BLaER1 treated with 17β-estradiol and CSF1 and Interleukin-3, amounts not matched to agents 10 nM and 100 nM (cell line): ENCODE measurements at regions not wholly inside any gene's neighbourhood (a gene's known extent, or its start where the extent isn't known, plus 50 kb on each side); places are given as distances from the start of the nearest gene placed in this dataset.

Experiments
- H3K27ac ChIP-seq, 11 experiments: shearing (Covaris generic); formaldehyde crosslinking; 2 replicates each; pipeline ENCODE4 v1.8.1; 2022
- H3K27me3 ChIP-seq, 11 experiments: shearing (Covaris generic); formaldehyde crosslinking; 2 replicates each; pipeline ENCODE4 v1.8.1; 2022
- H3K36me3 ChIP-seq, 11 experiments: shearing (Covaris generic); formaldehyde crosslinking; 2 replicates each; pipeline ENCODE4 v1.8.1; 2022
- H3K4me1 ChIP-seq, 10 experiments: shearing (Covaris generic); formaldehyde crosslinking; 2 replicates each; pipeline ENCODE4 v1.8.1; 2022
- H3K4me2 ChIP-seq, 11 experiments: shearing (Covaris generic); formaldehyde crosslinking; 2 replicates each; pipeline ENCODE4 v1.8.1; 2022
- H3K4me3 ChIP-seq, 10 experiments: shearing (Covaris generic); formaldehyde crosslinking; 2 replicates each; pipeline ENCODE4 v1.8.1; 2022
- H3K9ac ChIP-seq, 11 experiments: shearing (Covaris generic); formaldehyde crosslinking; 2 replicates each; pipeline ENCODE4 v1.8.1; 2022
- H3K9me3 ChIP-seq, 11 experiments: shearing (Covaris generic); formaldehyde crosslinking; replicated peaks in 1 of 11; 2 replicates each; pipeline ENCODE4 v1.8.1; 2022
- H4K20me1 ChIP-seq, 11 experiments: shearing (Covaris generic); formaldehyde crosslinking; 2 replicates each; pipeline ENCODE4 v1.8.1; 2022
- Cebpa-rat ChIP-seq, 11 experiments: shearing (Covaris generic); IDR thresholded peaks; 2 replicates each; pipeline ENCODE4 v1.8.1; 2022

GRCh38 chr5:58013542-58014258 lies 446.2 kb downstream of the PLK2 start:
- H3K4me2 ChIP-seq = no peak overlapping the region
- no peaks in the 10 kb centered on the region for H3K27me3 ChIP-seq
- no peaks in the 10 kb centered on the region for H3K4me1 ChIP-seq
- no peaks in the 10 kb centered on the region for H3K36me3 ChIP-seq
- H3K4me3 ChIP-seq = no peak overlapping the region
- no peak for TF ChIP-seq Cebpa-rat (IDR thresholded peaks at IDR 0.05)
- H4K20me1 ChIP-seq = no peaks in the 10 kb centered on the region
- H3K9me3 ChIP-seq = no peaks in the 10 kb centered on the region
- no peak overlapping the region for H3K9ac ChIP-seq
- no peak overlapping the region for H3K27ac ChIP-seq

GRCh38 chr5:58012801-58013315 lies 447.0 kb downstream of the PLK2 start:
- no peaks in the 10 kb centered on the region for H3K27me3 ChIP-seq
- H3K27ac ChIP-seq = no peak overlapping the region
- H3K9me3 ChIP-seq = no peaks in the 10 kb centered on the region
- TF ChIP-seq Cebpa-rat (IDR thresholded peaks at IDR 0.05) = no peak
- no peaks in the 10 kb centered on the region for H4K20me1 ChIP-seq
- H3K4me2 ChIP-seq = no peak overlapping the region
- no peak overlapping the region for H3K4me3 ChIP-seq
- H3K4me1 ChIP-seq = no peaks in the 10 kb centered on the region
- H3K36me3 ChIP-seq = no peaks in the 10 kb centered on the region
- no peak overlapping the region for H3K9ac ChIP-seq

- H3K4me1 ChIP-seq = no peaks in the 10 kb centered on the region
- no peak overlapping the region for H3K9ac ChIP-seq
- H3K27me3 ChIP-seq = no peaks in the 10 kb centered on the region
- H3K4me3 ChIP-seq = no peak overlapping the region
- no peaks in the 10 kb centered on the region for H3K36me3 ChIP-seq
- no peak for TF ChIP-seq Cebpa-rat (IDR thresholded peaks at IDR 0.05)
- H3K27ac ChIP-seq = no peak overlapping the region
- no peaks in the 10 kb centered on the region for H4K20me1 ChIP-seq
- no peaks in the 10 kb centered on the region for H3K9me3 ChIP-seq
- H3K4me2 ChIP-seq = no peak overlapping the region
These were observed 447.8 kb downstream of the PLK2 start for GRCh38 chr5:58012102-58012501.

- Histone ChIP-seq H3K4me3 (no peak overlapping the region), H4K20me1 (no peaks in the 10 kb centered on the region), H3K27me3 (no peaks in the 10 kb centered on the region), H3K9ac (no peak overlapping the region), H3K4me2 (no peak overlapping the region), H3K4me1 (no peaks in the 10 kb centered on the region), H3K9me3 (no peaks in the 10 kb centered on the region), H3K36me3 (no peaks in the 10 kb centered on the region), H3K27ac (no peak overlapping the region)
- no peak for TF ChIP-seq Cebpa-rat (IDR thresholded peaks at IDR 0.05)
These were observed 448.6 kb downstream of the PLK2 start for GRCh38 chr5:58011301-58011700.

- Histone ChIP-seq H3K9me3 (no peaks in the 10 kb centered on the region), H4K20me1 (no peaks in the 10 kb centered on the region), H3K36me3 (no peaks in the 10 kb centered on the region), H3K4me2 (no peak overlapping the region), H3K4me3 (no peak overlapping the region), H3K27me3 (no peaks in the 10 kb centered on the region), H3K9ac (no peak overlapping the region), H3K4me1 (no peaks in the 10 kb centered on the region), H3K27ac (no peak overlapping the region)
- TF ChIP-seq Cebpa-rat (IDR thresholded peaks at IDR 0.05) = no peak
These were observed 450.1 kb downstream of the PLK2 start for GRCh38 chr5:58009754-58010153.

GRCh38 chr5:58002323-58002722 lies 457.6 kb downstream of the PLK2 start:
- no peaks in the 10 kb centered on the region for H3K27me3 ChIP-seq
- H3K4me1 ChIP-seq = no peaks in the 10 kb centered on the region
- TF ChIP-seq Cebpa-rat (IDR thresholded peaks at IDR 0.05) = no peak
- no peak overlapping the region for H3K27ac ChIP-seq
- no peak overlapping the region for H3K9ac ChIP-seq
- no peak overlapping the region for H3K4me3 ChIP-seq
- H3K9me3 ChIP-seq = no peaks in the 10 kb centered on the region
- no peaks in the 10 kb centered on the region for H4K20me1 ChIP-seq
- H3K36me3 ChIP-seq = no peaks in the 10 kb centered on the region
- no peak overlapping the region for H3K4me2 ChIP-seq

- Histone ChIP-seq H3K4me2 (no peak overlapping the region), H3K9me3 (no peaks in the 10 kb centered on the region), H3K27me3 (no peaks in the 10 kb centered on the region), H4K20me1 (no peaks in the 10 kb centered on the region), H3K4me3 (no peak overlapping the region), H3K4me1 (no peaks in the 10 kb centered on the region), H3K9ac (no peak overlapping the region), H3K36me3 (no peaks in the 10 kb centered on the region), H3K27ac (no peak overlapping the region)
- no peak for TF ChIP-seq Cebpa-rat (IDR thresholded peaks at IDR 0.05)
These were observed 466.0 kb downstream of the PLK2 start for GRCh38 chr5:57993866-57994265.

- no peak overlapping the region for H3K4me2 ChIP-seq
These were observed 470.5 kb downstream of the PLK2 start for GRCh38 chr5:57989378-57989777.

GRCh38 chr5:57988813-57989212 lies 471.1 kb downstream of the PLK2 start:
- Histone ChIP-seq H3K4me3 (no peak overlapping the region), H3K4me1 (no peaks in the 10 kb centered on the region), H4K20me1 (no peaks in the 10 kb centered on the region), H3K9me3 (no peaks in the 10 kb centered on the region), H3K36me3 (no peaks in the 10 kb centered on the region), H3K4me2 (no peak overlapping the region), H3K27ac (no peak overlapping the region), H3K9ac (no peak overlapping the region), H3K27me3 (no peaks in the 10 kb centered on the region)
- TF ChIP-seq Cebpa-rat (IDR thresholded peaks at IDR 0.05) = no peak

More at GRCh38 chr5:57989378-57989777, 470.5 kb downstream of the PLK2 start:
- Histone ChIP-seq H3K4me1 (no peaks in the 10 kb centered on the region), H3K27ac (no peak overlapping the region), H3K4me3 (no peak overlapping the region), H3K9me3 (no peaks in the 10 kb centered on the region), H3K9ac (no peak overlapping the region), H4K20me1 (no peaks in the 10 kb centered on the region), H3K27me3 (no peaks in the 10 kb centered on the region), H3K36me3 (no peaks in the 10 kb centered on the region)
- TF ChIP-seq Cebpa-rat (IDR thresholded peaks at IDR 0.05) = no peak

- no peaks in the 10 kb centered on the region for H3K27me3 ChIP-seq
- no peaks in the 10 kb centered on the region for H3K36me3 ChIP-seq
- TF ChIP-seq Cebpa-rat (IDR thresholded peaks at IDR 0.05) = no peak
These were observed 472.3 kb downstream of the PLK2 start for GRCh38 chr5:57987552-57987951.

More at GRCh38 chr5:57987552-57987951, 472.3 kb downstream of the PLK2 start:
- no peak overlapping the region for H3K9ac ChIP-seq
- H4K20me1 ChIP-seq = no peaks in the 10 kb centered on the region
- H3K27ac ChIP-seq = no peak overlapping the region
- H3K4me2 ChIP-seq = no peak overlapping the region
- H3K4me1 ChIP-seq = no peaks in the 10 kb centered on the region
- H3K4me3 ChIP-seq = no peak overlapping the region
- no peaks in the 10 kb centered on the region for H3K9me3 ChIP-seq
